HepG2 (cell line): ENCODE measurements at regions not wholly inside any gene's neighbourhood (a gene's known extent, or its start where the extent isn't known, plus 50 kb on each side); places are given as distances from the start of the nearest gene placed in this dataset.

Experiments
- ATAC-seq: fragments of 200-7000 bp; cut with Tn5 transposase; 3 replicates; pipeline ENCODE4 v1.9.1; 2020; ENCODE audit warnings: mild to moderate bottlenecking, moderate library complexity
- BruUV-seq: library from RNA; stranded (reverse); fragments of 400-500 nt; replicated peaks from 2 replicates; lab custom pipeline; 2021; lab: Mats Ljungman, UMichigan
- CTCF ChIA-PET: fragments of 300-600 bp; formaldehyde crosslinking; extraction: SDS; loops from one replicate; lab custom pipeline; 2021; ENCODE audit warnings: low total read pairs, inconsistent platforms, low intra/inter-chr PET ratio; lab: Yijun Ruan, JAX
- POLR2A ChIA-PET: fragments of 350-600 bp; sonication (Branson Sonifier 250); formaldehyde crosslinking; loops from one replicate; lab custom pipeline; 2020; ENCODE audit warnings: antibody characterized with exemption, inconsistent platforms; lab: Yijun Ruan, JAX
- DNase-seq: peaks from one replicate; pipeline ENCODE4 v3.0.0-alpha.2; 2015; ENCODE audit warnings: low spot score
- FAIRE-seq: peaks from 3 replicates; lab custom pipeline; 2011; peaks lifted over from hg19 to GRCh38; lab: Jason Lieb, UNC
- H2AFZ ChIP-seq: one replicate; pipeline ENCODE4 v1.6.1; 2011; ENCODE audit warnings: low read length, inconsistent platforms
- H3K27ac ChIP-seq: fragments of 300-600 bp; 3 replicates; pipeline ENCODE4 v1.8.0; 2011; ENCODE audit warnings: mixed run types, mild to moderate bottlenecking, mixed read lengths, low read length, inconsistent platforms; ENCODE audit not compliant: insufficient read depth; ENCODE audit errors: extremely low read length
- H3K27me3 ChIP-seq, 2 experiments: fragments of 200-600 bp in 1 of 2; 2 replicates in 1 of 2; 3 replicates in 1 of 2; pipeline versions ENCODE4 v1.6.0 to v1.8.0; 2011; ENCODE audit warnings: low read length in 2 of 2, mild to moderate bottlenecking in 2 of 2, moderate library complexity in 2 of 2, inconsistent platforms in 1 of 2; ENCODE audit not compliant: insufficient read depth in 2 of 2, control insufficient read depth in 1 of 2
- H3K36me3 ChIP-seq, 2 experiments: fragments of 200-600 bp in 1 of 2; replicated peaks in 1 of 2; 2 replicates in 1 of 2; 3 replicates in 1 of 2; pipeline versions ENCODE4 v1.5.1 to v1.8.0; 2011; ENCODE audit warnings: low read length in 2 of 2, inconsistent platforms in 1 of 2; ENCODE audit not compliant: insufficient read depth in 2 of 2, control insufficient read depth in 1 of 2
- H3K4me1 ChIP-seq: 2 replicates; pipeline ENCODE4 v1.5.1; 2012; ENCODE audit warnings: low read length, inconsistent platforms; ENCODE audit not compliant: insufficient read depth
- H3K4me2 ChIP-seq: 2 replicates; pipeline ENCODE4 v1.6.0; 2011; ENCODE audit warnings: low read depth, low read length, inconsistent platforms
- H3K4me3 ChIP-seq, 3 experiments: fragments of 200-600 bp in 1 of 3; sonication (generic), shearing (Covaris generic) in 1 of 3; replicated peaks in 1 of 3; 2 replicates each; pipeline ENCODE4 v1.5.1; 2011 to 2016; ENCODE audit warnings: low read length in 3 of 3, inconsistent platforms in 2 of 3, low read depth in 2 of 3, mild to moderate bottlenecking in 2 of 3, control low read depth in 1 of 3, mixed read lengths in 1 of 3; ENCODE audit not compliant: insufficient read depth in 1 of 3
- H3K79me2 ChIP-seq: one replicate; pipeline ENCODE4 v1.6.1; 2011; ENCODE audit warnings: low read length, inconsistent platforms; ENCODE audit not compliant: insufficient read depth
- H3K9ac ChIP-seq: 2 replicates; pipeline ENCODE4 v1.6.0; 2011; ENCODE audit warnings: mild to moderate bottlenecking, low read depth, low read length, inconsistent platforms; ENCODE audit not compliant: insufficient read depth
- H3K9me3 ChIP-seq: 2 replicates; pipeline ENCODE4 v1.5.1; 2012; ENCODE audit warnings: mild to moderate bottlenecking, low read length
- H4K20me1 ChIP-seq: 2 replicates; pipeline ENCODE4 v1.6.0; 2011; ENCODE audit warnings: inconsistent platforms, mild to moderate bottlenecking, low read length, moderate library complexity; ENCODE audit not compliant: insufficient read depth
- AGO2 ChIP-seq: fragments of 200-400 bp; formaldehyde crosslinking; optimal IDR thresholded peaks from 2 replicates; pipeline ENCODE3; 2017; ENCODE audit warnings: mild to moderate bottlenecking, low read depth, low read length, moderate library complexity
- FOXK2 ChIP-seq: fragments of 450-650 bp; IDR thresholded peaks from 2 replicates; pipeline ENCODE4 v1.6.1; 2016
- NCOA5 ChIP-seq: sonication (generic); formaldehyde crosslinking; IDR thresholded peaks from 2 replicates; pipeline ENCODE4 v1.4.0; 2020; ENCODE audit warnings: missing genetic modification reagents
- RXRA ChIP-seq: sonication (generic); formaldehyde crosslinking; IDR thresholded peaks from 2 replicates; pipeline ENCODE4 v1.5.1; 2020; ENCODE audit warnings: missing genetic modification reagents
- XRCC5 ChIP-seq: fragments of 200-400 bp; formaldehyde crosslinking; optimal IDR thresholded peaks from 2 replicates; pipeline ENCODE3; 2017; ENCODE audit warnings: mild to moderate bottlenecking, low read length
- ZBTB3 ChIP-seq: sonication (generic); formaldehyde crosslinking; IDR thresholded peaks from 2 replicates; pipeline ENCODE4 v1.4.0; 2020; ENCODE audit warnings: low read depth, mild to moderate bottlenecking, moderate library complexity, missing genetic modification reagents, borderline replicate concordance
- ZNF20 ChIP-seq: sonication (generic); formaldehyde crosslinking; IDR thresholded peaks from 2 replicates; pipeline ENCODE4 v1.4.0; 2020; ENCODE audit warnings: mild to moderate bottlenecking, moderate library complexity, missing genetic modification reagents
- ZNF354B ChIP-seq: sonication (generic); formaldehyde crosslinking; IDR thresholded peaks from 2 replicates; pipeline ENCODE4 v1.8.0; 2022; ENCODE audit warnings: mild to moderate bottlenecking, missing genetic modification reagents
- WGBS: methylation state at CpG from one replicate; pipeline ENCODE4 v1.1.6; 2017; ENCODE audit warnings: low lambda C conversion rate; 5-methylcytosine and 5-hydroxymethylcytosine counted together
- in situ Hi-C: cut with HindIII; loops from 2 replicates; pipeline ENCODE4 v1.10.0; 2017; ENCODE audit warnings: low pct_unique_long_range_greater_than_20kb; ENCODE audit not compliant: extremely low pct_ligation_motif_present
- intact Hi-C: fragments of 100-400 bp; cut with micrococcal nuclease; formaldehyde crosslinking; loops from one replicate; pipeline ENCODE4 v1.10.0; 2022; ENCODE audit not compliant: unreplicated experiment

GRCh38 chr3:159898147-159898546 lies 90.5 kb upstream of the IL12A start:
- 64% methylated on average over 2 of the region's 2 CpGs for WGBS
- no peak overlapping the region for H3K4me3 ChIP-seq
- H3K4me1 ChIP-seq, result no peaks in the 10 kb centered on the region
- H4K20me1 ChIP-seq, result no peaks in the 10 kb centered on the region
- intact Hi-C loops (no loop called here), in situ Hi-C loops (no loop called here)
- DNase-seq (no peak), FAIRE-seq (no peak), ATAC-seq (no peak)
- POLR2A ChIA-PET, result no interaction called here
- H2AFZ ChIP-seq, result no peak overlapping the region
- no TSS peak for BruUV-seq
- H3K9ac ChIP-seq, result no peak overlapping the region
- H3K4me2 ChIP-seq, result no peak overlapping the region
- no peaks in the 10 kb centered on the region for H3K9me3 ChIP-seq
- H3K27me3 ChIP-seq, result no peaks in the 10 kb centered on the region
- TF ChIP-seq ZNF20 (no peak), RXRA (CRISPR knock-in tag) (no peak), XRCC5 (no peak)
- H3K36me3 ChIP-seq, result no peaks in the 10 kb centered on the region
- CTCF ChIA-PET, result no interaction called here
- no peak overlapping the region for H3K27ac ChIP-seq
- H3K79me2 ChIP-seq, result no peaks in the 10 kb centered on the region

- no peak for DNase-seq
- H4K20me1 ChIP-seq, result no peaks in the 10 kb centered on the region
- ChIA-PET POLR2A (no interaction called here), CTCF (no interaction called here)
- H3K36me3 ChIP-seq, result no peaks in the 10 kb centered on the region
- H3K9ac ChIP-seq, result no peak overlapping the region
- H3K9me3 ChIP-seq, result no peaks in the 10 kb centered on the region
- WGBS, result 86% methylated on average over 1 of the region's 1 CpG
- no peak for ATAC-seq
- H3K4me3 ChIP-seq, result no peak overlapping the region
- H3K27ac ChIP-seq, result no peak overlapping the region
- no peaks in the 10 kb centered on the region for H3K4me1 ChIP-seq
- BruUV-seq, result no TSS peak
- no peaks in the 10 kb centered on the region for H3K27me3 ChIP-seq
- H3K79me2 ChIP-seq, result no peaks in the 10 kb centered on the region
- no peak for FAIRE-seq
- TF ChIP-seq AGO2 (no peak), FOXK2 (no peak), ZBTB3 (CRISPR knock-in tag) (no peak), ZNF354B (CRISPR knock-in tag) (no peak), NCOA5 (no peak)
- TF ChIP-seq, all 625 proteins: peak for 0
- Histone ChIP-seq H2AFZ (no peak overlapping the region), H3K4me2 (no peak overlapping the region)
- in situ Hi-C loops, result no loop called here
- intact Hi-C loops, result no loop called here
Observed at GRCh38 chr3:159899166-159899565, 89.5 kb upstream of the IL12A start.
